AG04450 (cell line): ENCODE measurements at regions not wholly inside any gene's neighbourhood (a gene's known extent, or its start where the extent isn't known, plus 50 kb on each side); places are given as distances from the start of the nearest gene placed in this dataset.
A peak's percentile ranks its signal among the peaks of the same experiment; 100 is the strongest.

ENCODE experiments used
- CTCF ChIA-PET: fragments of 300-600, 350-600 bp; formaldehyde crosslinking; extraction: SDS; loops from one replicate; lab custom pipeline; 2022; ENCODE audit warnings: antibody characterized with exemption, inconsistent platforms; lab: Charles Lee
- POLR2A ChIA-PET: fragments of 350-600 bp; formaldehyde crosslinking; extraction: SDS; loops from one replicate; lab custom pipeline; 2021; ENCODE audit warnings: antibody characterized with exemption, inconsistent platforms; lab: Yijun Ruan, JAX
- DNase-seq: peaks from one replicate; pipeline ENCODE4 v3.0.0-alpha.2; 2011; ENCODE audit warnings: low read depth, low spot score
- H3K27ac ChIP-seq: one replicate; pipeline ENCODE4 v1.5.1; 2012; ENCODE audit warnings: low read depth, low read length, control low read depth
- H3K27me3 ChIP-seq: one replicate; pipeline ENCODE4 v1.6.0; 2012; ENCODE audit warnings: low read length; ENCODE audit not compliant: control insufficient read depth, insufficient read depth
- H3K4me3 ChIP-seq: 2 replicates; pipeline ENCODE4 v1.5.1; 2011; ENCODE audit warnings: mild to moderate bottlenecking, low read depth, low read length, control low read depth
- H3K9me3 ChIP-seq: 2 replicates; pipeline ENCODE4 v1.5.1; 2012; ENCODE audit warnings: low read length; ENCODE audit not compliant: control insufficient read depth, insufficient read depth
- CTCF ChIP-seq: IDR thresholded peaks from 2 replicates; pipeline ENCODE4 v1.5.1; 2011; ENCODE audit warnings: low read depth, low read length, control low read depth, inconsistent platforms

GRCh38 chr7:130900471-130901076, 166.6 kb upstream of the KLF14 start:
- H3K27me3 ChIP-seq = no peaks in the 10 kb centered on the region
- DNase-seq = no peak
- ChIA-PET POLR2A (interaction anchor here (0.6 to 2.0 kb wide), 4 partner anchors 13 to 140 kb away, joined by 3 to 7 read pairs (median 5); no protein-coding TSS in a partner anchor), CTCF (no interaction called here)
- no peak for TF ChIP-seq CTCF
- H3K9me3 ChIP-seq = no peaks in the 10 kb centered on the region
- H3K27ac ChIP-seq = peak overlapping the region; percentile 94
- H3K4me3 ChIP-seq = no peak overlapping the region

DNA sequence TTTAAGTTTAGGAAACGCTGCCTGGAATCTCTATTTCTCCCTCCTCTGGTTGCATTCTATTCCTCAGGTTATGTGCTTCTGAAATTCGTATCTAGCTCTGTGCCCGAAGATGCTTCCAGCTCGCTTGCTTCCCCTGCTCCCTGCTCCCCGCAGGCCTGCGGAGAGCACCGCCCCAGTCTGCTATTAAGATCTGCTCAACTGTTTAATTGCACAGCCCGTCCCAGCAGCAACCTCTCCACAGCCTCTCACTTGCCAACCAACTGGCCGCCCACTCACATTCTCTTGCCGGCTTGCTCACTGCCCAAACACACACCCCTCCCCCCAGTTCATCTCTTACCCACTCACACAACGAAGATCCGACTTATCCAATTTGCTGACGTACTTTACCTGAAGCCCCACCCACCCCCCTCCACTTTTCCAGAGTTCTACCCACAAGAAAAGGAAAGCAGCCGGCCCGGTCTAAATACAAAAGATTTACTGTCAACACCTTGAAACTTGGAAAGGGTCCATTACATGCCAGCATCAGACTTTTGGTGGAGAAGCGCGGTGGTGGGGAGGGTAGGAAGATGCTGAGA, 167.3 kb upstream of the KLF14 start:
- DNase-seq = peak; percentile 92
- POLR2A ChIA-PET = interaction anchor here (0.8 to 2.0 kb wide), 3 partner anchors 12 to 22 kb away, joined by 3 to 7 read pairs (median 6); no protein-coding TSS in a partner anchor
- peak overlapping the region; percentile 94 for H3K27ac ChIP-seq
- CTCF ChIA-PET = no interaction called here
- peak overlapping the region; percentile 37; the same call in 1 of the 2 replicates for H3K4me3 ChIP-seq
- H3K9me3 ChIP-seq = no peaks in the 10 kb centered on the region
- no peak for TF ChIP-seq CTCF
- H3K27me3 ChIP-seq = no peaks in the 10 kb centered on the region

DNA sequence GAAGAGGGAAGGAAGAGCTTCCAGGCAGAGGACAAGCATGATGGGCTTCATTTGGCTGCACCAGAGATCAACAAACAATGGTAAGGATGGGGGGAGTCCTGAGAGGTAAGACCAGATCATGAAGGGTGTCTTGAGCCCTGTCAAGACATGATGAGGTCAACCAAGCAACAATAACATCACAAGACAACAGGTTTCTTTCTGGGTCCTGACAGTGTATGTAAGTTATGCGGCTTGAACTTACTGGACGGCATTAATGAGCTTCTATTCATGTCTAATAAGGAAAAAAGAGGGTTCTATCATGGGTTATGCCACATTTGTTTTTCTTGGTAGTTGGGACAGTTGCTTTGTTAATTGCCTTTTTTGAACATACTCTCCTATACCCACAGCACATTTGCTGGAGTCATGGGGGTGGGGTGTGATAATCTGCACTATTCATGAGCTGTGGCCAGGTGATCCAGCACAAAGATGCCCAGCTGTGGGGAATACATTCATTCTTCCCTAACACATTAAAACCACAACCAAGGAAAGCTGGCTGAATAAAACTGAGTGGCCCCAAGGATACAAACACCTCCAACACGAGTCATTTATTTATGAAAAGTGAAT, 168.8 kb upstream of the KLF14 start:
- DNase-seq = no peak
- peak overlapping the region; percentile 94 for H3K27ac ChIP-seq
- TF ChIP-seq CTCF = no peak
- H3K27me3 ChIP-seq = no peaks in the 10 kb centered on the region
- ChIA-PET POLR2A (interaction anchor here (1.5 to 2.9 kb wide), 3 partner anchors 9 to 33 kb away, joined by 4 to 25 read pairs (median 5); no protein-coding TSS in a partner anchor), CTCF (interaction anchor here (1.7 to 2.4 kb wide), 4 partner anchors 10 to 139 kb away, joined by 5 to 10 read pairs (median 7); no protein-coding TSS in a partner anchor)
- H3K9me3 ChIP-seq = no peaks in the 10 kb centered on the region
- H3K4me3 ChIP-seq = peak overlapping the region; percentile 25

- CTCF ChIA-PET = interaction anchor here (1.3 to 2.7 kb wide), 7 partner anchors 7 to 139 kb away, joined by 4 to 13 read pairs (median 7); no protein-coding TSS in a partner anchor
- H3K9me3 ChIP-seq = no peaks in the 10 kb centered on the region
- DNase-seq = peak; percentile 86
- H3K27me3 ChIP-seq = no peaks in the 10 kb centered on the region
- peak overlapping the region; percentile 20; the same call in 1 of the 2 replicates for H3K4me3 ChIP-seq
- POLR2A ChIA-PET = interaction anchor here (0.7 to 2.9 kb wide), 8 partner anchors 9 to 108 kb away, joined by 3 to 25 read pairs (median 6); no protein-coding TSS in a partner anchor
- H3K27ac ChIP-seq = peak overlapping the region; percentile 94
- TF ChIP-seq CTCF = no peak
Measured at GRCh38 chr7:130903358-130903974, 169.5 kb upstream of the KLF14 start.
